Endodermal cell (in vitro differentiated cells): ENCODE measurements at regions not wholly inside any gene's neighbourhood (a gene's known extent, or its start where the extent isn't known, plus 50 kb on each side); places are given as distances from the start of the nearest gene placed in this dataset.

ENCODE experiments used
- DNase-seq: peaks from one replicate; pipeline ENCODE4 v3.0.0-alpha.2; 2017
- H3K27ac ChIP-seq: 2 replicates; pipeline ENCODE4 v1.5.1; 2013; ENCODE audit warnings: mild to moderate bottlenecking, low read depth, low read length, moderate library complexity
- H3K27me3 ChIP-seq: 2 replicates; pipeline ENCODE4 v1.6.1; 2013; ENCODE audit warnings: mild to moderate bottlenecking, low read length, moderate library complexity; ENCODE audit not compliant: insufficient read depth, control insufficient read depth, poor library complexity, severe bottlenecking
- H3K36me3 ChIP-seq: 2 replicates; pipeline ENCODE4 v1.7.0; 2013; ENCODE audit warnings: mild to moderate bottlenecking, low read length, moderate library complexity; ENCODE audit not compliant: control insufficient read depth, insufficient read depth
- H3K4me1 ChIP-seq: one replicate; pipeline ENCODE4 v1.7.0; 2013; ENCODE audit warnings: low read length; ENCODE audit not compliant: control insufficient read depth, insufficient read depth
- H3K4me3 ChIP-seq: 2 replicates; pipeline ENCODE4 v1.5.1; 2013; ENCODE audit warnings: mild to moderate bottlenecking, low read length, moderate library complexity
- H3K9ac ChIP-seq: 2 replicates; pipeline ENCODE4 v1.6.1; 2013; ENCODE audit warnings: mild to moderate bottlenecking, low read length, moderate library complexity; ENCODE audit not compliant: poor library complexity, severe bottlenecking; ENCODE audit errors: extremely low read depth
- H3K9me3 ChIP-seq: 2 replicates; pipeline ENCODE4 v1.6.1; 2013; ENCODE audit warnings: mild to moderate bottlenecking, low read length, moderate library complexity; ENCODE audit not compliant: control insufficient read depth
- H3K27ac Mint-ChIP-seq: 2 replicates; pipeline ENCODE4 v1.8.0; 2020; ENCODE audit warnings: mixed read lengths
- H3K27me3 Mint-ChIP-seq: 2 replicates; pipeline ENCODE4 v1.8.0; 2021; ENCODE audit warnings: mild to moderate bottlenecking, mixed read lengths; ENCODE audit not compliant: insufficient read depth
- H3K36me3 Mint-ChIP-seq: 2 replicates; pipeline ENCODE4 v1.8.0; 2020; ENCODE audit warnings: low read depth, mixed read lengths
- H3K4me1 Mint-ChIP-seq: 2 replicates; pipeline ENCODE4 v1.8.0; 2020; ENCODE audit warnings: mixed read lengths
- H3K4me3 Mint-ChIP-seq: 2 replicates; pipeline ENCODE4 v1.8.0; 2020; ENCODE audit warnings: mild to moderate bottlenecking, moderate library complexity, mixed read lengths
- H3K9me3 Mint-ChIP-seq: 2 replicates; pipeline ENCODE4 v1.8.0; 2020; ENCODE audit warnings: mild to moderate bottlenecking, mixed read lengths
- CTCF ChIP-seq: fragments of 200-600 bp; sonication (generic); conservative IDR thresholded peaks from 2 replicates; pipeline ENCODE4 v1.5.0; 2021; ENCODE audit warnings: antibody characterized with exemption, mild to moderate bottlenecking
- WGBS, 2 experiments: methylation state at CpG; one replicate each; pipeline versions ENCODE4 v1.1.5 to v1.1.7; 2013; ENCODE audit warnings: missing lambda C conversion rate in 2 of 2, mixed read lengths in 1 of 2; ENCODE audit not compliant: insufficient coverage in 1 of 2, insufficient read length in 1 of 2; 5-methylcytosine and 5-hydroxymethylcytosine counted together

- H3K27me3 ChIP-seq = no peaks in the 10 kb centered on the region
- no peak for TF ChIP-seq CTCF
- H3K36me3 ChIP-seq = no peaks in the 10 kb centered on the region
- no peaks in the 10 kb centered on the region for H3K9me3 ChIP-seq
- Mint-ChIP-seq H3K4me1 (peaks cover 2% of the 10 kb centered on the region), H3K36me3 (no peaks in the 10 kb centered on the region), H3K9me3 (no peaks in the 10 kb centered on the region), H3K27me3 (no peaks in the 10 kb centered on the region), H3K4me3 (no peak overlapping the region), H3K27ac (no peak overlapping the region)
- no peak overlapping the region for H3K9ac ChIP-seq
- no peak overlapping the region for H3K27ac ChIP-seq
- H3K4me3 ChIP-seq = no peak overlapping the region
- H3K4me1 ChIP-seq = no peaks in the 10 kb centered on the region
- DNase-seq = no peak
Observed at GRCh38 chr9:78130853-78131252, 99.2 kb upstream of the GNAQ start.

GRCh38 chr9:78130004-78130403 is 98.4 kb upstream of the GNAQ start:
- Histone ChIP-seq H3K4me3 (no peak overlapping the region), H3K9me3 (no peaks in the 10 kb centered on the region), H3K27me3 (no peaks in the 10 kb centered on the region), H3K27ac (no peak overlapping the region), H3K4me1 (no peaks in the 10 kb centered on the region), H3K9ac (no peak overlapping the region), H3K36me3 (no peaks in the 10 kb centered on the region)
- TF ChIP-seq CTCF = peak; percentile 82
- Mint-ChIP-seq H3K36me3 (no peaks in the 10 kb centered on the region), H3K27me3 (no peaks in the 10 kb centered on the region), H3K9me3 (no peaks in the 10 kb centered on the region), H3K27ac (no peak overlapping the region), H3K4me1 (peaks cover 2% of the 10 kb centered on the region), H3K4me3 (no peak overlapping the region)
- DNase-seq = peak; percentile 88
- WGBS, 2 experiments = 76% methylated on average over 6 of the region's 6 CpGs

- no peak overlapping the region for H3K4me3 ChIP-seq
- H3K27ac ChIP-seq = peak overlapping the region; percentile 79
- H3K36me3 ChIP-seq = no peaks in the 10 kb centered on the region
- H3K27me3 Mint-ChIP-seq = no peaks in the 10 kb centered on the region
- no peaks in the 10 kb centered on the region for H3K9me3 ChIP-seq
- H3K4me3 Mint-ChIP-seq = no peak overlapping the region
- H3K9ac ChIP-seq = no peak overlapping the region
- peaks cover 2% of the 10 kb centered on the region for H3K4me1 Mint-ChIP-seq
- WGBS, 2 experiments = 90 to 94% methylated on average over 3 to 5 of the region's 5 CpGs
- no peak overlapping the region for H3K27ac Mint-ChIP-seq
- H3K36me3 Mint-ChIP-seq = no peaks in the 10 kb centered on the region
- no peaks in the 10 kb centered on the region for H3K27me3 ChIP-seq
- no peak for TF ChIP-seq CTCF
- H3K4me1 ChIP-seq = no peaks in the 10 kb centered on the region
- H3K9me3 Mint-ChIP-seq = no peaks in the 10 kb centered on the region
- no peak for DNase-seq
Observed at GRCh38 chr9:78127279-78128225, 95.9 kb upstream of the GNAQ start.
